ENCODE measurements at regions not wholly inside any gene's neighbourhood (a gene's known extent, or its start where the extent isn't known, plus 50 kb on each side); places are given as distances from the start of the nearest gene placed in this dataset.

GRCh38 chr4:133095591-133095990 lies 53.5 kb upstream of the PCDH10 start:
- DNase-seq = no peak

GRCh38 chr4:133096972-133097371 lies 52.1 kb upstream of the PCDH10 start:
- no peak for DNase-seq

All from activated naive CD4-positive, alpha-beta T cell (primary cell).